HG03196 (cell line): ENCODE measurements at regions not wholly inside any gene's neighbourhood (a gene's known extent, or its start where the extent isn't known, plus 50 kb on each side); places are given as distances from the start of the nearest gene placed in this dataset.
A peak's percentile ranks its signal among the peaks of the same experiment; 100 is the strongest.
"Not testable (repeated sequence)": the region's sequence is repeated elsewhere in the genome, so short reads cannot be mapped to it uniquely, and the experiment has no call there.

Experiments used
- ATAC-seq: cut with Tn5 transposase; IDR thresholded peaks from one replicate; pipeline ENCODE4 v1.9.1; 2021; ENCODE audit not compliant: unreplicated experiment

DNA sequence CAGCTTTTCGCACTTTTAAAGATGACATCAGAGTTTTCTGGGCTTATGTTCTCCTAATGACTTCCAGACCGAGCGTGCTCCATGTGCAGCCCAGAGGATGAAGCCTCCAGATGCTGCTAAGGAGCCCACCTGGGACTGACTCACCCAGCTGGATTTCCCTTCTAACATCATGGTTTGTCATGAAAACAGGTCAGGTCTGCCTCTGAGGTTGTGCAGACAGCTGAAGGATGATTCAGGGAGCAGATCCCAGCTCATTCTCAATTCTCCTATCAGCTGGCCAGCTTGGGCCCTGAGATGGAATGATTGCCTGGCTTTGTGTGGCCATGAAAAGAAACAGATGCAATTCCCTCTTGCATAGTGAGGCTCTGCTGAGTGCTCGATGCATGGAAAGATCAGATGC lies 123.9 kb upstream of the DUSP10 start:
- no peak for ATAC-seq

DNA sequence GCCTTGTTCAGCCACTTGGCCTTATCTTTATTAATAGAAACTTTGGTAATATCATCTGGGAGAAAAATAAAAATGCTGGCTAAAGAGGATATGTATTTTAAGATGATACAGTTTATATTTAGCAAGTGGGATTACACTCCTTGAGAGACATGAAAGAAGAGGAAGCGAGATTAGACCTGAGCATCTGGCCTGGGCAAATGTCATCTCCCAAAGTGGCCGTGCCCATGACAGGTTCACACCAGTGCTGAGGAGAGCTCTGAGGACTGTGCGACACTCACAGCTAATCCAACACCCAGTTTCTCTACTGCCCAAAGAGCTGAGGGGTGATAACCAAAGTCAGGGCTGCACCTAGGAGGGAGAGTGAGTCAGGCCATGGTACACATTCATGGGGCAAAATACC lies 121.7 kb upstream of the DUSP10 start:
- no peak for ATAC-seq

DNA sequence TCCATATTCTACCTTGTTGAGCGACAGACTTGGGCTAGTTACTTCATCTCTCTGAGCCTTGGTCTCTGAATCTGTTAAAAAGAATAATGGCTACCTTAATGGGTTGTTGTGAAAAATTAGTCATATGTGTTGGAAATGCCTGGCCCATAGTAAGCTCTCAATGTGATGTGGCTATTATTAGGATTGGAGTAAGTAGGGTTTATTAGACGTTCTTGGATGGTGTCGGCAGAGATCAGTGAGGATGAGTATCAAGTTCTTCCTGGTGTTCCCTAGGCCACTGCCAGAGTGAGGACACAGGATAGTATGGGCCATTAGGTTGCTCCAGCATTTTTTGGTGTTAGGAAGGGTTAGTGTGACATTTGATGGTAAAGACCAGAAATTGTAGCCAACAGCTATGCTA lies 121.1 kb upstream of the DUSP10 start:
- ATAC-seq, result no peak

- ATAC-seq, result no peak
Observed at GRCh38 chr1:221858818-221859611, 117.1 kb upstream of the DUSP10 start.

DNA sequence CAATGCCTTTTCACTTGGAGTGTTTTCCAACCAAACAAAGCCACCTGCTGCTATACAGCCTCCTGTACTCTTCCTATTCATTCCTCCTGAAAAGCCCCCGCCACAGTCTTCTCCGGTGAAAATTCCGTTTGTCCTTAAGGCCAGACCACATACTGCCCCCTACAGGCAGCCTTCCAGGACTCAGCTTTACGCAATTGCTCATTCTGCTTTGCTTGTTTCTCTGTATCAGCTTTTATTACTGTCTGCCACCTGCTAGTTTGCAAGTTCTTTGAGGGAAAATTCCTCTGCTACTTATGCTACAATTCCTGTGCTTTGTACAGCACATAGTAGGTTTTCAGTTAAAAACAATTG lies 115.2 kb upstream of the DUSP10 start:
- ATAC-seq, result not testable (repeated sequence)

DNA sequence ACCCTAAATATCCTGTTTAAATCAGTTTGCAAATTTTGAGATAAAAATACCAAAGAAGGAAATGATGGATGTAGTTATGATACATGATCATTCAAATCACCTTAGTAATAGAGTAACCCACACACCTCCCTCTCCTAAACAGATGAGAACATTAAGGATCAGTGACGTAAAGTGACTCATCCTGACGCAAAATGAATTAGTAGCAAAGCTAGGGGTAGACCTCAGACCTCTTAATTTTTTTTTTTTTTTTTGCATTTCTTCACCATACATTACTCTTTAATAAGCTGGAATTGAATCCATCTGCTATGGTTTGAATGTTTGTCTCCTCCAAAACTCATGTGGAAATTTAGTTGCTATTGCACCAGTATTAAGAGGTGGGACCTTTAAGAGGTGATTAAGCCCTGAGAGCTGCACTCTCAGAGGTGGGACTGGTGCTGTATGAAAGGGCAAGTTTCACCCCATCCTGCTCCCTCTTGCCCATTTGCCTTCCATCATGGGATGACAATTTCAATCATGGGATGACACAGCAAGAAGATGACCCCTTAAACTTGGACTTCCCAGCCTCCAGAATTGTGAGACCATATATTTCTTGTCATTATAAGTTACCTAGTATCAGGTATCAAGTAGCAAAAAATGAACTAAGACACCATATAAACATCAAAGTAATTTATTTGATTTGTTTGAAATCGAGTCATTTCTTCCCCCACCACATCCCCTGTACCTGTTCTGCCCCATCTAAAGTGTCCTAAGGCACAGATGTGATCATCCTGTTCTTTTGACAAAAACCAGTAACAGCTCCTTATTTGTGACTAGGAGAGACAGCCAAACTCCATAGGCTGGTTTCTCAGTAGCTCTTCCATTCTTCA lies 114.6 kb upstream of the DUSP10 start:
- ATAC-seq, result no peak

GRCh38 chr1:221855156-221855555 lies 113.3 kb upstream of the DUSP10 start:
- ATAC-seq, result no peak

- ATAC-seq, result no peak
Observed at GRCh38 chr1:221851336-221851735, 109.4 kb upstream of the DUSP10 start.

DNA sequence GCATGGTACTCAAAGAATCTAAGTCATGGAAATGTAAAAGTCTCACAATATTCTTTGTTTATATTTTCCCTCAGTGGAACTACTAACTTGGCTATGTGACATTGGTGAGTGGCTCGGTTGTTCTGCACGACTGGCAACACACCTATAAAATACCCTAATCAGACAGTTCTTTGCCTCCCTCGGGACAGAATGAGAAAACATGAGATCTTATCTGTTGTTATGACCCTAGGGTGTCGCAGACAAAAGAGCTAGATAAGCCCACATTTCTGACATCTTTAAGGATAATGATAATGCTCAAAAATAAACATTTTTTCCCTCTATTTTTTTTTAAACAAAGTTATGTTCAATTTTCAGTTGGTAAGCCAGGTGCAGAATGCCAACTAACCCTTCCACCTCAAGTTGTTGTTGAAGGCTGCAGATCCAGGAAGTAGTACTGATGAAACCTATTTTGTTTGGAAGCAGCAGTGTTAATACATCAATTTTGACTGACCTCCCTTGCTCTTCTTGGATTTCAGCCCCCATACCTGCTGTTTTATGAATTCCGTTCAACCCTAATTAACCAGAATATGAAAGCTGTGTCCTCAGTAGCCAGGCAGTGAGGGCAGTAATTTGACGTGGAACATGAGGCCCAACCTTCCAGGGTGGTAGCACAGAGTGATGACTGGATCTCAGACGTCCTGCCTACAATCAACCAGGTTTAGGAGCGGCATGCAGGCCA lies 108.7 kb upstream of the DUSP10 start:
- no peak for ATAC-seq

GRCh38 chr1:221849897-221850296 lies 108.0 kb upstream of the DUSP10 start:
- ATAC-seq, result no peak

DNA sequence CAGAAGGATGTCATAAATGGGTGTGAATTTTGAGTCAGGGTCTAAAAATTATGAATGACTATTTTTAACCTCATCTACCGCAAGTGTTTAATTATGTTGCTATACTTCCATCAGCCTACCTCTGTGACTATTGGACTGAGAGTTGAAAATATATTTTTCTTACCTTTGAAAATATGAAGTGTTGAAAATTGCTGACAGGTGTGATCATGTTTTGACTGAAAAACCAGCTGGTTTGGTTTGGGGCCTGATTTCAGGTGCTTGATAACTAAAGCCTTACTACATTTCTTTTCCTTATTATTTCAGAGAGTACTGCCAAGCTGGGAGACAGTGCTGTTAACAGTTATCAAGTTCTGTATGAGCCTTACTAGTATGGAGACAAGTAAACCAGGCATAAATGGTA lies 107.2 kb upstream of the DUSP10 start:
- ATAC-seq, result no peak

DNA sequence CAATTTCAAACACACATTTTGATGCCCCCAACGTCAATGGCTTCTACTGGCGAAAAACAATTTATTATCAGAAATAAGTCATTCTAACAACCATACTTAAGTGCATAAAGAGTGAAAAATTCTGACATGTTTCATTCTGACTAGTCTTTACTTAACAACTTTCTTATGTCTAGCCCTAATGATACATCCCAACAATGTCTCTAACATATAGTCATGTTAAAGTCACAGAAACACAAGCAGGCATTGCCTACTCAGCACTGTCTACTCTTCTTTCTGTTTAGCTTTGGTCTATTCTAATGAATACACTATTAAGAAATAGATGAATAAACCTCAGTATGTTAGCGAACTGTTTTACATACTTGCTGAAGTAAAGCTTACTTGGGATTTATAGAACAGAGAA lies 105.8 kb upstream of the DUSP10 start:
- no peak for ATAC-seq

GRCh38 chr1:221845650-221846371 lies 103.9 kb upstream of the DUSP10 start:
- ATAC-seq, result no peak

GRCh38 chr1:221841983-221842335 lies 100.1 kb upstream of the DUSP10 start:
- no peak for ATAC-seq

DNA sequence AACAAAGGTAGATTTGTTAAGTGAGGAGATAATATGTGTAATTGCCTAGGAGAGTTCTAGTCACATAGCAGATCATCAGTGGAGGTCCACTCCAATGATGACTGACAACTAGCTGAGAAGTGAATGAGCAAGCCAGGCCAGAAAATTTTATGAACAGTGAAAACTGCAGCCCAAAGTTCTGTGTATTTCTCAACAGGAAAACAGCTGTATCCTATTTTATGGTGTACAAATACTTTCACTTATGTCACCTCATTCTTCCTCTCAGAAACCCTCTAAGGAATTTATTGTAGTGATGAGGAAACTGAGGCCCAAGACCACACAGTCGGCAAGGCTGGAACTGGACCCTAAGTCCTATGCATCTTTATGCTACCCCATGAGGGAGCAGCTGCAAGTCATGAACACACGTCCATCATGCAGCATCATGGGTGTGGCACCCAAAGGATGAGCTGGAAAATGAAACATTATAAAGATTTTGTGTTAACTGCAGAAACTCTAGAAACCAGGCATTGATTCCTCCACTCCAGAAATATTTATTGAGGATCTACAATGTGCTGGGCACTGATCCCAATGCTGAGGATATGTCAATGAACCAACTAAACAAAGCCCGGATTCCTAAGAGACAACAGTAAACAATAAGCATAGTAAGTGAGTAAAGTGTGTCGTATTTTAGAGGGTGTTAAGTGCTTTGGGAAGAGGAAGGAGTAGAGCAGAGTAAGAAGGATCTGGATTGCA lies 99.5 kb upstream of the DUSP10 start:
- ATAC-seq, result no peak

DNA sequence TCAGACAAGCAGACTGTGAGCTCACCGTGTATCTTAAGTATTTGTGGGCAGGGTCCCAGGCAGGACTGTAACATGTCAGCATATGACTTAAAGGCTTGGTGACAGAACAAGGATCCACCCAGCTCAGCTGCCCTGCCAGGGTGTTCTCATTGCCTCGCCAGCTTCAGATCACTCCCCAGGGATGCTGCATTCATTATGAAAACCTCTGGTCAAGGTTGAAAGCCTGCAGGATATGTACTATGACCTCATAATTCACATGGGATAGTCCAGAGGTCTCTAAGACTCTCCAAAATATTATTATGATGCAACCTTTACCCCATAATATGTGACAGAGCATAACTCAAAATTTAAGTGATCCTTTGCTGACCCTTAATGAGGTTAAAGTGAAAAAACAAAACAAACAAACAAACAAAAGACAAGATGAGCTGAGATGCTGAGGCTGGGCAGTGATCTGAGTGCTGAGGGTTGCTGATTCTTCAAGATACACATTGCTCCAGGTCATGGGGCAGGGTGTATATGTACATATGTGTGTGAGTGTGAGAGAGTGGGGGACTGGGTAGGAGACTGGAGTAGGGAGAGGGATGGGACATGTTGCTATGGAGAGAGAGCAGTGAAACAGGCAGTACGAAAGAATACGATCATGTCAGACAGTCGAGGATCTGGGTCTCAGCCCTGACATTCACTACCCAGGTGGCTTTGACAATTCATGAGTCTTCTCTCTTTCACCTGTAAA lies 98.8 kb upstream of the DUSP10 start:
- peak; percentile 51 for ATAC-seq

- peak; percentile 91 for ATAC-seq
Observed at GRCh38 chr1:221839782-221840395, 98.0 kb upstream of the DUSP10 start.

DNA sequence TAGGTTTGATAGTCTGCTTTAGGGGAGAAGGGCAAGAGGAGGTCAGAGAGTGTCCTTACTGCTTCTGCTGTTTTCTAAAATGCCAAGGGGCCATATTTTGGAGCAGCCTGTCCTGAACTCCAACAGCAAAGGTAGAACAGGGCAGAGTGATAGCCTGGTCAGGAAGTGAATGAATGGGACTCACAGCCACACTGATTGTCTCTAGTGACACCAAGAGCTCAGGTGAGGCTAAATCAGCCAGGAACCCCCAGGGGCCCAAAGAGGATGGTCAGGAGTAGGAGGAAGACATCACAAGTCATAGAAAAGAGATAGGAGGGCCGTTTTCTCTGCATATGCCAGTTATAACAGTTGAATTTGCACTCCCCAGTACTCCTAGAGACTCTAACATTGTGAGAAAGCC lies 97.4 kb upstream of the DUSP10 start:
- ATAC-seq, result peak; percentile 31

DNA sequence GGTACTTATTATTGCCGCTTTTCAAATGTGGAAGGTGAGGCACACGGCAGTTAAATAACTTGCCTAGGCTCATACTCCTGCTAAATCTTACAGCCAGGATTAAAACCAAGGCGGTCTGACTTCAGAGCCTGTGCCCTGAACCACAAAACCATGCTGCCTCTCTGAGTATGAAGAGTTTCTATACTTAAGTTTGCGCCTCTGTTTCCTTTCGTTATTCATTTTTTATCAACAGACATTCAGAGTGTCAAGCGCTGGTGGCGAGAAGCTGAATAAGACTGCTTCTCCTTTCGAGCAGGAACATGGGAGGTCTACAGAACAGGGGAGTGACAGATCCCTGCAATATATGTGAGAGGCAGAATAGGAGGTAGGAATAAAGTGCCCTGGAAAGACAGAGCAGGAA lies 96.0 kb upstream of the DUSP10 start:
- peak; percentile 22 for ATAC-seq
